NCI-H524 (cell line): ENCODE measurements at regions not wholly inside any gene's neighbourhood (a gene's known extent, or its start where the extent isn't known, plus 50 kb on each side); places are given as distances from the start of the nearest gene placed in this dataset.

Experiments
- DNase-seq, 2 experiments: peaks; one replicate each; lab custom pipeline; 2025; lab: John Stamatoyannopoulos, UW

GRCh38 chr4:57491388-57491787, 381.2 kb upstream of the IGFBP7 start:
- DNase-seq = no peak

DNA sequence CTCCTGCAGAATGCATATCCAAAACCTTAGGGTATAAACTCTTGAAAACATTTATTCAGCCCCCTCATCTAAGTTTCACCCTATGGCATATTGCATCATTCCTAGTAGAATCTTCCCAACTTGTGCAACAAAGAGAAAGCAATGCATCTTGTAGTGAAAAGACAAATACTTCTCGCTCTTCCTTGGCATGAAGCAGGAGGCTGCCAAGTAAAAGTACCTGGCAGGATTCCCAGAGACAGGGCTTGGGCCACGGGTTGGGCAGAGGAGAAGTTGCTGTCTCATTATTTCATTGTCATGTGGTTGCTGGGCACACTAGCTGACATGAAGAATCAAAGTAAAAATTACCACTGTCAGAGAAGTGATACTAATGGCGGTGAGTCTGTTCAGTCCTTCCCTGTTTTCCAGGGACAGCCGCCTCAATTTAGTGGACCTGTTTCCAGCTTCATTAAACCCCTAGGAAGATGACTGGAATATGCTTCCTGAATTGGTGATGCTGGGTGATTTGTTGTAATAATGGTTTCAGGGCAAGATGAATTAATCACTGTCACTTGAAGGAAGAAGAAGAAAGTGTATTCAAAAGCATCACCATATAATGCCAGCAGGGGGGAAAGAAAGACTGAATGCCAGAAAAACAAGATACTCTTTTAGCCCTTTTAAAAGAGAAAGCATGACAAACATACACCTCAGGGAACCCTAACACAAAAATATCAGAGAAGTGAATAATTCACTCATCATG, 380.5 kb upstream of the IGFBP7 start:
- no peak for DNase-seq

GRCh38 chr4:57488366-57489162, 378.4 kb upstream of the IGFBP7 start:
- DNase-seq = no peak

DNA sequence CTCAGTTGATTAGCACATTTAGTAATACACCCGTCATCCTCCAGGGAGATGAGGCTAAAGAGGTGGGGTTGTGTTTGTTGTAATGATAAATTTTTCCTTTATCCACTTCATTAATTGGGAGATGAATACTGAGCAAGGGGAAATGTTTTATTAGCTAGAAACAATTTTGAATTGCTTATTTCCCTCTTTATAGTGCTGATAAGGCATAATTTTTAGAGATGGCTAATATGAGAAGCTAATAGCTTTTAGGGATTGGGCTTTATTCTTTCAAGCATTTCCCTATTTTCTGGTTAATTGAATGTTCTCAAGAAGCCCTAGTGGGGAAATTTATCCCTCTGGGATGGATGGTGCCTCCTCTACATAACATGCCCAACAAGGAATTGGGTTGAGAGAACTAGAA, 365.2 kb upstream of the IGFBP7 start:
- DNase-seq = no peak

GRCh38 chr4:57465321-57466056, 355.3 kb upstream of the IGFBP7 start:
- no peak for DNase-seq

DNA sequence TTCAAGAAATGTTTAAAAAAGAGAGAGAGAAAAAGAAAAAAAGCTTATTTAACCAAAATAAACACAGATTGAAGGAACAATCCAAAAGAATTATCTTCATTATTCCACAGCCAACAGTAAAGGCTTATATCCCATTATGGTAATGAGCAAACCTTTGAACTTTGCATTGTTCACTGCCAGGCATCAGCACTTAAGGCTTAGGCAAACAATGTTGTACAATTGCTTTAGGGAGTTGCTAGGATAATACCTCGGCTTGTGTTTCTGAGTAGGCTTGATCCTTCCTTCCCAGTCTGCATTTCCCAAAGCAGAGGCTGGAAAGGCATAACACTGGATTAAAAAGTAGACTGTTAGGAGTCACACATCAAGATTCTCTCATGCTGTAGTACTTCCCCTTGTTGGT, 352.7 kb upstream of the IGFBP7 start:
- DNase-seq = no peak

- no peak for DNase-seq
Measured at GRCh38 chr4:57460967-57461366, 350.8 kb upstream of the IGFBP7 start.

DNA sequence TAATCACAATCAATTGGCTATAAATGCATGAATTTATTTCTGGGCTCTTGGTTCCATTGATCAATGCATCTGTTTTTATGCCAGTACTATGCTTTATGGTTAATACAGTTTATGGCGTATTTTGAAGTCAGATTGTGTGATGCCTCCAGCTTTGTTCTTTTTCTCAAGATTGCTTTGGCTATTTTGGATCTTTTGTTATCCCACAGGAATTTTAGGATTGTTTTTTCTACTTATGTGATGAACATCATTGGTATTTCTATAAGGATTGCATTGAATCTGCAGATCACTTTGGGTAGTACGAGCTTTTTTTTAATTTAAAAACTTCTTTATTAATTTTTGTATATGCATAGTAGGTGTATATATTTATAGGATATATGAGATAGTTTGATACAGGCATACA, 338.7 kb upstream of the IGFBP7 start:
- DNase-seq = no peak

DNA sequence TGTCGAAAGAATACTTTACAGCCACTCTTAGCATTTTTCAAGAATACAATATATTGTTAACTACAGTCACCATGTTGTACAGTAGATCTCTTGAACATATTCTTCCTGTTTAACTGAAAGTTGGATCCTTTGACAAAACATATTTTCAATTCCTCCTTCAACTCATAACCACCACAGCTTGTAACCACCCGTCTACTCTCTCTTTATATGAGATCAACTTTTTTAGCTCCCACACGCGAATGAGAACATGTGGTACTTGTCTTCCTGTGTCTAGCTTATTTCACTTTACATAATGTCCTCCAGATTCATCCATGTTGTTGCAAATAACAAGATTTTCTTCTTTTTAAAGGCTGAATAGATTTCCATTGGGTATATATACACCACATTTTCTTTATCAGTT, 338.3 kb upstream of the IGFBP7 start:
- no peak for DNase-seq

- no peak for DNase-seq
Measured at GRCh38 chr4:57446266-57446665, 336.1 kb upstream of the IGFBP7 start.

- no peak for DNase-seq
Measured at GRCh38 chr4:57445686-57446085, 335.5 kb upstream of the IGFBP7 start.

- no peak for DNase-seq
Measured at GRCh38 chr4:57444671-57445070, 334.5 kb upstream of the IGFBP7 start.

DNA sequence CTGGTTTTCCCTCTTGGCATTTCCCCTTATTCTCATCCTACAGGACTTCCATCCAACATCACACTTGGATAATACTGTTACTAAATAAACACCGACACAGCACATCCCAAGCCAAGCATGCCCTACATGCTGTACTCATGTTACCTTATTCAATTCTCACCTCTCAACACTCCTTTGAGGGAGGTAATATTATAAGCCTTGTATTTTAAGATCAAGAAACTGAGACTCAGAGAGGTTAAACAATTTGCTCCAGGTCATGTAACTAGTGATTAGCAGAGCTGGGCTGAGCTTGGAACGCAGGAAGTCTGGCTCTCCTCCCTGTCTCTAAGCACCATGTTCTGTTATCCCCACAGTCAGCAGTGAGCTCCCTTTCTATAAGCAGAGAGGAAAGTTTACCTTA, 333.6 kb upstream of the IGFBP7 start:
- DNase-seq = no peak

- DNase-seq = peak in 1 of 2 experiments; percentile 3
Measured at GRCh38 chr4:57443308-57443707, 333.1 kb upstream of the IGFBP7 start.

DNA sequence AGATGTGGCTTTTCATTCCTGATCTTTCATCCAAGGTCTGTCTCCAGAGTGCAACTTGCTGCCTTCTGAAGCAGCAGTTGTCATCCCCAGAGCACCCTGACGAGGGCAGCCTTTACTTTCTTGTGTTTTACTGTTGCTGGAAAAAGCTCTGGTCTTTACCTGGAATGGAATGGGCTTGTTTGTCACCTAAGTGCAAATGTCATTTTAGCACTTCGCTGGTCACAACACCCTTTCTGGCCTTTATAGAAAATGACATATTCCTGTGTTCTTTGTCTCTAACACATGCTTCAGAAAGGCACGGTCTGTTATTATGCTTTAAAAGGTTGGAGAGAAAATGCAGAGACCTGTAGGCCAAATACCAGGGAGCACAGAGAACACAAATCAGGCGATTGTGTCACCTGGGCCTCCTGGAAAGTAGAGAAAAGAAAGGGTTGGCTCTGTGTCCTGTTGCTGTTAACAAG, 332.7 kb upstream of the IGFBP7 start:
- DNase-seq = peak; percentile 18 to 73

DNA sequence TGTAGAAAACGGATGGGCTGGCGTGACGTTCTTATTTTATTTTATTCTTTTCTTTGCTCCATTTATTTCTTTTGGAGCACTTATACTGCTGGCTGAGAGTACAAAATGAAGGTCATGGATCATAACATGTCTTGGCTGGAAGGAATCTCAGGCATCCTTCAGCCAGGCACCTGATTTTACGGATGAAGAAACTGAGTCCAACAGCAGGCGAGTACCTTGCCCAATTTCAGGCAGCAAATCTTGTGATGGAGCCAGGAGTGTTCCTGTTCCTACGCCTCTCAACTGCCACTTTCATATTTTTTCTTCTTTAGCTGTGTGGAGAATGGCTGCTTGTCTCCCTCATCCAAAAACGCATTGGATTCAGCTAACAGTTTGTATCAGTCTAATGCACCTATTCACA, 332.1 kb upstream of the IGFBP7 start:
- DNase-seq = no peak

DNA sequence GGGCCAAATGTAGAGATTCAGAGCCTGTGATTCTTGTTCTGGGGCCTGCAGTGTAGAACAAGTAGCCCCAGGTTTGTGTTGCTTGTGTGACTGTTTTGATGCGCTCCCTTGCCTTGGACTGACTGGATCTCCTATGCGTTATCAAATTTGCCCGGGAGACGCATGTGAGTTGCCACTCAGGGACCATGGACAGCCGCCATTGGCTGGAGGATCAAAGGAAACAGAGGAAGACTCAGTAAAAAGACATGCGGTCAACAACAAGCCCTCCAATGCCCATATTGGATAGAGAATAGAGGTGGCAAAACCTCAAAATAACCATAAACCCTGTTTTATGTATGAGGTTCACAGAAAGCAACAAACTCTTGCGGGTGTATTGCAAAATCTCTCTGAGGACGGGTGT, 327.5 kb upstream of the IGFBP7 start:
- no peak for DNase-seq

GRCh38 chr4:57435300-57435699, 325.1 kb upstream of the IGFBP7 start:
- DNase-seq = no peak

DNA sequence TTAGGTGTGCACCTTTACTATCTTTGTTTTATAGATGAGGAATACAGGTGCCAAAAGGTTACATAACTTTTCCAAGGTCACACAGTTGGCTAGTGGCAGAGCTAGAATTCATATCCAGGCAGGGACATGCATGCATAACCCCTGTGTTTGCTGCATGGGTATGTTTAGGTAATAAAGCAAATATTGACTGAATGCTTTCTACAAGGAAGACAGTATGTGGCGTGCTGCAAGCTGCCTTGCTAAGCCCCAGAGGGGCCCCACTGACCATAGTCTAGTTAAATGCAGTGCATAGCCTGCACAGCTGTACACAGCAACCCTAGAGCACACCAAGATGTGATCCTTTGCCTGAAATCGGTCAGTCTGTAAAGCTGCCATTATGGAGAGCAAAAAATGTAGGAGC, 320.5 kb upstream of the IGFBP7 start:
- DNase-seq = no peak

DNA sequence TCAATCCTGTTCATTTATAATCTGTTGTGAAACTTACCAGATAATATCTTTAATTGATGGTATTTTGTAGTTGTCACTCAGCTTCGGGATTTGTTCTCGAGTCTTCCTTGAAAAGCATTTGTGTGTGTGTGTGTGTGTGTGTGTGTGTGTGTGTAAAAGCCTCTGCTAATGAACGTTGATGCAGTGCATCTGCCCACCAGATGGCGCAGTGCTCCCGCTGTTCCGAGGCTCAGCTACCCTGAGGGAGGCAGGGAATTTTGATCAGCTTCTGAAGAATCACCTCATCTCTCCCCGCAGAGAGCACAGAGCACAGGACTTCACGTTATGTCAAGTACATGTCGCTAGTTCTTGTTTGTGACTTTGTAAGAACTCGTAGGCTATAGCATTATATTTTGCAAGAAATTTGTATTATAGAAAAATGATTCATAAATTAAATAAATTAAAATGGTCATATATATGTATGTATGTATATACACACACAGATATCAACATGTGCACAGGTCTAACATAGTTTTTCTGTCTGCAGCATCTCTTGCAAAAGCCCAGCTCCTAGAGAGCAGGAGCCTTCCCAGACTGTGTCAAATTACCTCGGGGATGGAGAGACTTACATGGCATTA, 316.7 kb upstream of the IGFBP7 start:
- DNase-seq = peak; percentile 35 to 71

- no peak for DNase-seq
Measured at GRCh38 chr4:57425610-57426009, 315.4 kb upstream of the IGFBP7 start.

DNA sequence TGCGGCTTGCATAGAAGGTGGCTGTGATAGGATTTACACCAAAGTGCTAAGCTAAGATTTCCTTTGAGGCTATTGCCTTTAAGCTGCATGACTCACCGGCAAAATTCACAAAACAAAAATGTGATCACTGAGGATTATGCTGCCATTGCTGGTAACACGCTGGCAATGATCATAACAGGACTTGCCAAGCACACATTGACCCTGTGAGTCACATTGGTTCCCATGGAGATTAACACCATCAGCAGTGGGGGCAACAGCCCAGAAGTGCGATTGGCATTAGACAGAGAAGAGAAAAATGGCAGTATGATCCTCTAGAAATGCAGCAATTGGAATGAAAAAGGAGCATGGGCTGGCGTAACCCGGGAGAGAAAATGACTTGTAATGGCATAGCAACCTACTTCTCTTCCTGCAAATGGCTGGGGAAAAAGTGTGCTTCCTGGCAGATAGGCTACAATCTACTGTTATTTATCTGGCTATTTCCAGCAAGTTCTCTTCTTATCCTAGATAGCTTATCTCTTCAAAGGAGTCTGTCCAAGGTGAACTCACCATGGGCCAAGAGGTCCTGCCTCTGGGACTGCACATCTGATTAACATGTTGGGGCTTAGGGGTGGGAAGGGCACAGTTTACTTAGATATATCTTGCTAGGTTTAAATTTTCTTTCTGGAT, 314.2 kb upstream of the IGFBP7 start:
- no peak for DNase-seq
